ENCODE measurements at regions not wholly inside any gene's neighbourhood (a gene's known extent, or its start where the extent isn't known, plus 50 kb on each side); places are given as distances from the start of the nearest gene placed in this dataset.
"Not testable (repeated sequence)": the region's sequence is repeated elsewhere in the genome, so short reads cannot be mapped to it uniquely, and the experiment has no call there.

- DNase-seq = not testable (repeated sequence)
Observed at GRCh38 chr6:141366796-141367195, 765.9 kb upstream of the GJE1 start.

GRCh38 chr6:141364694-141365093, 768.0 kb upstream of the GJE1 start:
- DNase-seq = no peak

DNA sequence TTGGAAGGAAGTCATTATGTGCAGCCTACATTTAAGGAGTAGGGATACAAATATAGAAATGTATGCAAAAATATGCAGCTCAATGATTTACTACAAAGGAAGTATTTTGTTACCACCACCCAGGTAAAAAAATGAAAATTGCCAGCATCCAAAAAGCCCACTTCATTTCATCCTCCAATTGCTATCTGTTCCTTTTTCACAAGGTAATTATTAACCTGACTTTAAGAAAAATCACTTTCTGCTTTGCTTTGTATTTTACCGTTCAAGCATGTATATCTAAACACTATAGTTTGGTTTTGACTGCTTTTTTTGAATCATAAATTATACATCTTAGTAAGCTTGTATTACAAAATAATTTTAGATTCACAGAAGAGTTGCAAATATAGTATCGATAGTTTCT, 768.5 kb upstream of the GJE1 start:
- DNase-seq = no peak

DNA sequence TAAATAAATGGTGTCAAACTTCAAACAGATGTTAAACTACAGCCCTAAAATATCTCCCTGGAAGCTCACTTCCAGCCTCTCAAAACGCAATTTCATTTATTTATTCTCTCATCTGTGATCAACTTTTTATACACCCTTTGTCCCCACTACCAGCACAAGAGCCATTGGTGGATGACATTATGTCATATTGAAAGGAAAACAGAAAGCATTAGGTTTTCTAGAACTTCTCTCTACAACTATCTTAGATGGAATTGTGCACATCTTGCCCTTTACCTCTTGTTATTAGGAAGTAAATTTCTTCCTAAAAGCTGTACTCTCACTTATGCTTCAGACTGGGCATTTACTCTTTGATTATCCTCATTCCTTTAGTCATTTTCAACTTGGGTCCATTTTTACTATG, 771.2 kb upstream of the GJE1 start:
- no peak for DNase-seq

- no peak for DNase-seq
Observed at GRCh38 chr6:141359953-141360352, 772.8 kb upstream of the GJE1 start.

DNA sequence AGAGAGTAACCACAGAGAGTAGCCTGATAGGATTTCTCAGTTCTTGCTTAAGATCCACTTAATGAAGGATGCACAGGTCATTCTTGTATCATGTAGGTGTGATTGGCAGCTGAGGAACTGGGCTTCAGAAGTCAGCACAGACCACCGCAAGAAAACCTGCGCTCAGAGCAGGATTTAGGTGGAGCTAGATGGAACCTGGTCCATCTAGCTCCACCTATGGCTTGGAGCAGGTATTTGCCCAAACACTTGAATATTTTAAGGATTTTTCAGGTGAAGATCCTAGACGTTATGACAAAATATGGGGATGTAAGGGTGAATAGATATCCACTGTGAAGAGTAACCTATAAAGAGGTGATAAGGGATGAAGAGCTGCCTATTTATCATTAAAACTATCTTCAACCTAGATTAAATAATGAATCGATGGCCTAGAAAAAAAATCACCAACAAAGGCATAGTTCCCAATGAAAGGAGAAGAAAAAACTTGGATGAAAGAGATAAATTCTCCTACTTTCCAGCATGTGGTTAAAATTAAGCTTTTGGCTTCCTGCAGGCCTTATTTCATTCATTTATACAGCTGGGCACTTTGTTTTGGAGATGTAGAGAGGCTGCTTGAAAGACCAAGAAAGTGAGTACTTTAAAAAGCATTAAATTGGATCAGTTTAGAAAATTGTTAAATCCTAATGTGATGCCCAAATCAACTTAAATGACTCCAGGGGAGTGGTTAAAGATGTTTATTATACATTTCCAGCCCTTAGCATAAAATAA, 778.4 kb upstream of the GJE1 start:
- DNase-seq = no peak

- no peak for DNase-seq
Observed at GRCh38 chr6:141351721-141352120, 781.0 kb upstream of the GJE1 start.

GRCh38 chr6:141349710-141350109, 783.0 kb upstream of the GJE1 start:
- DNase-seq = no peak

DNA sequence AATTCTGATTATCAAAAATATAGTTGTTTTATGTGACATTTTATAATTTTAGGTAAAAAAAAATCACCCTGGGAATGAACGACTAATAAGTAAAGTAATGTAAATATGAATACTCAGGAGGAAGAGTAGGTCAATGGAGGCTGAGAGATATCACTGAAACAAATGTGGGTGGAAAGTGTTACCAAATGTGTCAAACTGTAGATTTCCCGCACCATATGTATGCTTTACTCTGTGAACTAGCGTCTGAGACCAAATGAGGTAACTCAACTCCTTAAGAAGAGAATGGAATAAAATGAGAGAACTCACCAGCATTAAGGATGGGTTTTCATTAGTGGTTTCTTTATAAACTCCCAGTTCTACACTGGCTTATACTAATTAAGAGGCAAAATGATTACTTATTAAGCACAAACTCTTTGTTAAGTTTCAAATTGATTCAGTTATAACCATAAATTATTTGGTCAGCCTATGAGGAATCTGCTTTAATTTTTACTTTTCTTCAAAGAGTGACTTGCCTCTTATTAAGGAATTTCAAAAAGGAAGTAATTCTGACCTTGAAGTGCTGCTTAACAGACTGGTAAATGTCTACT, 784.7 kb upstream of the GJE1 start:
- no peak for DNase-seq

- DNase-seq = no peak
Observed at GRCh38 chr6:141347086-141347485, 785.6 kb upstream of the GJE1 start.

DNA sequence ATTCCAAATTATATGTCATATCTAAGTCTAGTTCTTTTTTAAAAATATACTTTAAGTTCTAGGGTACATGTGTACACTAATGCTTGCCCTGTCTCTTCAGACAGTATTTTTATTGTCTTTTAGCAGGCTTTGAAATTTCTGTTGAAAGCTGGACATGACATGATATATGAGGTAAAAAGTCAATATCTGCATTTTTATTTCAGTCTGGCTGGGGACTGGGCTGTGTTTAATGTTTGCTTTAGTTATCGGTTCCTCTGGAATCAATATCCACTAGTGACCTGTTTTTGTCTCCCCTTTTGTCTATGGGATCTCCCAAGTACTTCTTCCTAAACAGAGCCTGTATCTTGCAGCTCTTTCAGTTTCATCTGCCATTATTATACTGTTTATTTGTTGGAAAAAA, 786.2 kb upstream of the GJE1 start:
- no peak for DNase-seq

GRCh38 chr6:141337191-141337590, 795.5 kb upstream of the GJE1 start:
- DNase-seq = no peak

- no peak for DNase-seq
Observed at GRCh38 chr6:141335477-141336273, 797.0 kb upstream of the GJE1 start.

- no peak for DNase-seq
Observed at GRCh38 chr6:141326925-141327324, 805.8 kb upstream of the GJE1 start.

DNA sequence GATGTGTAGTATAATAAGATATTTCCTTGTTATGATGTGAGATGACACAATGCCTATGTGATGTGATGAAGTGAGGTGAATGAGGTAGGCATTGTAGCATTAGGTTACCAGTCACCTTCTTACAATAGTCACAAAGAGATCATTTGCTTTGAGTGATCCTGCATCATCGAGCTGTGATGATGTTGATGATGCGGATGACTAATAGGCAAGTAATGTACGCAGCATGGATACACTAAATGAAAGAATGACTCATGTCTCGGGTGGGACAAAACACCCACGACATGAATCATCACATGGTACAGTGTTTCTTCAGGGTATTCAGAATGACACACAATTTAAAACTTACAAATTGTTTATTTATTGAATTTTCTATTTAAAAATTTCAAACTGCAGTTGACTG, 806.3 kb upstream of the GJE1 start:
- peak; percentile 45 to 60 for DNase-seq

DNA sequence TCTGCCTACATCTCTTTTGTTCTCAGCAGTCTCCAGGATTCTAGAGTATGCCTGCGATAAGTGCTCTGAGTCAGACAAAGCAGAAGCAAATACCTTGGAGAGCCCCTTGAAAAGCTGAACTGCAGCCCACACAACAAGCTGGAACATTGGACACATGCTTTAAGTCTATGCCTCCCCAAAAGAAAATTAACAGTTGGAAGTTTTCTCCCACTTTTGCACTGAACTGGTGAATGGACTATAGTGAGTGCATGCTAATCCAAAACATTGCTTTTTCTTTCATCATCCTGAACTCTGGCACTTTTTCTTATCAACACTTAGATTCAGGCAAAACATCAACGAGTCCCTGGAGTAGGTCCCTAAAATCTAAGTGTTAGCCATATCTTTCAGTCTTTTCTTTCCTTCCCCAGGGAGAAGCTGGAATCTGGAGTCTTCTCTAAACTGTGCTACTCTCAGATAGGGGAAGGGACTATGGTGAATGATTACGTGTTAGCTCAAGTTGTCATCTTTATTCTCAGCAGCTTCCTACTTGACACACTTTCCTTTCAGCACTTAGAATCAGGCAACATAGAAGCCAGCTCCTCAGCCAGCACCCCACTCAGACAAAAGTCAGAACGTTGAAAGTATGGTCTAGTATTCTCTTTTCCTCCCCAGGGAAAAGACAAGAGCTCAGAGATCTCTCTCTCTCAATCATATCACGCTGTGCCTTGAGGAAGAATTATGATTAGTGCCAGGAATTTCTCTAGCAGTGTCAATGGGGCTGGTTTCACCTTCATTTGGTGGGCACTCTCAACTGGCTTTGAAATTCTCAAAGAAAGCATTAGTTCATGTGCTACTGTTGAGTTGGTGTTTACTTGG, 811.0 kb upstream of the GJE1 start:
- no peak for DNase-seq

DNA sequence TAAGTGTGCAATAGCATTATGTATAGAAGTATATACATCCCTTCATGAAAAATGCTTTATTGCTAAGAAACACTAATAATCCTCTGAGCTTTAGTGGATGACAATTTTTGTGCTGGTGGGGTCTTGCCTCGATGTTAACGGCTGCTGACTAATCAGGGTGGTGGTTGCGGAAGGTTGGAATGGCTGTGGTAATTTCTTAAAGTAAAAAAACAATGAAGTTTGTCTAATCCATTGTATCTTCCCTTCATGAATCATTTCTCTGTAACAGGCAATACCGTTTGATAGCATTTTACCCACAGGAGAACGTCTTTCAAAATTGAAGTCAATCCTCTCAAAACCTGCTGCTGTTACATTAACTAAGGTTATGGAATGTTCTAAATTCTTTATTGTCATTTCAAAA, 816.5 kb upstream of the GJE1 start:
- DNase-seq = no peak

- DNase-seq = no peak
Observed at GRCh38 chr6:141313986-141314385, 818.7 kb upstream of the GJE1 start.

DNA sequence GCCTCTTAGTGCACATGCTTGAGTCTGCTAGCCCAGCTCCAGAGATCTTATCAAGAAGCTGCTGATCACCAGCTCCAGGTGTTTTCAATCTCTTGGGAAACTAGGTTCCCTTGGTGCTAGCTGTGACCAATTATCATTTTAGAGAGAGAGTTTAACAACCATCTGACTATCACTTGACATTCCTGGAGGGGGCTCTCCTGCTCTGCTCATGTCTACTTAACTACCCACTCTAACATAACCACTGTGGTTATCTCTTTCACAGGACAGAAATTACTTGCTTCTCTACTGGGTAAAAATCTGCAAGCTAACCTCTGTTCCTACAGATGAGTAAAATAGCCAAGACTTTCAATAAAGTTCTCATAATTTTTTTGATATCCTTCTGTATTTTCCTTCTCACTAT, 823.4 kb upstream of the GJE1 start:
- DNase-seq = peak in 1 of 2 experiments; percentile 5

DNA sequence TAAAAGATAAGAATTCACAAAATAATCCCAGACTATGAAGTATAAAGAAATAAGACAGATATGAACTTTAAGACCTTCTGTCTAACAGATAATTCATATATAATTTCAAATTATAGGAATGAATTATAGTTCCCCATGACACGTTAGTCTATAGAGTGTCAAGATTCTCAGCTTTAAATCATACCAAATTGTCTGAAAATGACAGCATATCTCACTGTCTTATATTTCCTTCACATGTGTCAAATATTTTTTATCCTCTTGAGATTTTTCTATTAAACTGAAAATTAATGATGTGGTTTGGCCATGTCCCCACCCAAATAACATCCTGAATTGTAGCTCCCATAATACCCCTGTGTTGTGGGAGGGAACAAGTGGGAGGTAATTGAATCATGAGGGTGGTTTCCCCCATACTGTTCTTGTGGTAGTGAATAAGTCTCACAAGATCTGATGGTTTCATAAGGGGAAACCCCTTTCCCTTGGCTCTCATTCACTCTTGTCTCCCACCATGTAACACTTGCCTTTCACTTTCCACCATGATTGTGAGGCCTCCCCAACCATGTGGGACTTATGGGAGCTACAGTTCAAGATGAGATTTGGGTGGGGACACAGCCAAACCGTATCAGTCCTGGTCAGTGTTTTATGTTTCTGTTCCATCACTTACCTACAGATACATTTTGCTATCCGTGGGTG, 825.3 kb upstream of the GJE1 start:
- no peak for DNase-seq

GRCh38 chr6:141303907-141304306, 828.8 kb upstream of the GJE1 start:
- DNase-seq = no peak

- DNase-seq = no peak
Observed at GRCh38 chr6:141301779-141302178, 830.9 kb upstream of the GJE1 start.

Data from SHP77 (cell line).